NB4 (cell line): ENCODE measurements at regions not wholly inside any gene's neighbourhood (a gene's known extent, or its start where the extent isn't known, plus 50 kb on each side); places are given as distances from the start of the nearest gene placed in this dataset.
A peak's percentile ranks its signal among the peaks of the same experiment; 100 is the strongest.

Experiments used
- DNase-seq: peaks from one replicate; pipeline ENCODE4 v3.0.0; 2010; ENCODE audit warnings: low read depth
- H3K4me3 ChIP-seq: one replicate; pipeline ENCODE4 v1.5.1; 2011; ENCODE audit warnings: mild to moderate bottlenecking, low read depth, low read length, moderate library complexity
- CTCF ChIP-seq: IDR thresholded peaks from one replicate; pipeline ENCODE4 v1.5.1; 2012; ENCODE audit warnings: low read depth, low read length
- MAX ChIP-seq: IDR thresholded peaks from 2 replicates; pipeline ENCODE4 v1.6.1; 2011; ENCODE audit warnings: low read depth, low read length
- MYC ChIP-seq: IDR thresholded peaks from 2 replicates; pipeline ENCODE4 v1.6.1; 2011; ENCODE audit warnings: low read depth, low read length
- POLR2A ChIP-seq: IDR thresholded peaks from 2 replicates; pipeline ENCODE4 v1.6.1; 2011; ENCODE audit warnings: mild to moderate bottlenecking; ENCODE audit not compliant: insufficient read length; ENCODE audit errors: extremely low read depth

GRCh38 chrX:114165537-114165936, 418.3 kb upstream of the HTR2C start:
- no peak for DNase-seq
- no peak overlapping the region for H3K4me3 ChIP-seq
- TF ChIP-seq POLR2A, result no peak
- no peak for TF ChIP-seq MAX
- no peak for TF ChIP-seq CTCF
- TF ChIP-seq MYC, result no peak

- H3K4me3 ChIP-seq, result no peak overlapping the region
- TF ChIP-seq CTCF (peak; percentile 16), POLR2A (no peak)
- peak; percentile 6 for DNase-seq
Measured at GRCh38 chrX:114162068-114162735, 421.7 kb upstream of the HTR2C start.

GRCh38 chrX:114152801-114153200, 431.1 kb upstream of the HTR2C start:
- no peak for TF ChIP-seq CTCF
- TF ChIP-seq MYC, result no peak
- TF ChIP-seq MAX, result no peak
- no peak for TF ChIP-seq POLR2A
- no peak for DNase-seq
- H3K4me3 ChIP-seq, result no peak overlapping the region

GRCh38 chrX:114152130-114152529, 431.8 kb upstream of the HTR2C start:
- TF ChIP-seq MYC, result no peak
- no peak for TF ChIP-seq POLR2A
- TF ChIP-seq CTCF, result no peak
- TF ChIP-seq MAX, result no peak
- DNase-seq, result peak; percentile 26
- no peak overlapping the region for H3K4me3 ChIP-seq

GRCh38 chrX:114134465-114134864, 449.4 kb upstream of the HTR2C start:
- TF ChIP-seq MYC (no peak), POLR2A (no peak), MAX (no peak)

GRCh38 chrX:114127411-114128025, 456.4 kb upstream of the HTR2C start:
- no peak overlapping the region for H3K4me3 ChIP-seq
- TF ChIP-seq MYC, result no peak
- TF ChIP-seq CTCF, result no peak
- TF ChIP-seq MAX, result no peak
- no peak for TF ChIP-seq POLR2A

More at GRCh38 chrX:114134465-114134864, 449.4 kb upstream of the HTR2C start:
- no peak for DNase-seq
- no peak overlapping the region for H3K4me3 ChIP-seq

More at GRCh38 chrX:114127411-114128025, 456.4 kb upstream of the HTR2C start:
- no peak for DNase-seq
